HEK293T (cell line): ENCODE measurements at regions not wholly inside any gene's neighbourhood (a gene's known extent, or its start where the extent isn't known, plus 50 kb on each side); places are given as distances from the start of the nearest gene placed in this dataset.

Source experiments
- BHLHE40 ChIP-seq: fragments of 450-650 bp; IDR thresholded peaks from 2 replicates; pipeline ENCODE4 v1.6.1; 2016; ENCODE audit warnings: mild to moderate bottlenecking, moderate library complexity, borderline replicate concordance
- ELF4 ChIP-seq: fragments of 450-650 bp; IDR thresholded peaks from 2 replicates; pipeline ENCODE4 v1.6.1; 2017; ENCODE audit warnings: antibody characterized with exemption
- FOXA1 ChIP-seq: fragments of 450-650 bp; IDR thresholded peaks from 2 replicates; pipeline ENCODE4 v1.6.1; 2016; ENCODE audit warnings: mild to moderate bottlenecking
- FOXK2 ChIP-seq: fragments of 450-650 bp; IDR thresholded peaks from 2 replicates; pipeline ENCODE4 v1.6.1; 2016; ENCODE audit warnings: mild to moderate bottlenecking
- FOXM1 ChIP-seq: fragments of 450-650 bp; IDR thresholded peaks from 2 replicates; pipeline ENCODE4 v1.6.1; 2017; ENCODE audit warnings: mild to moderate bottlenecking, borderline replicate concordance
- L3MBTL2 ChIP-seq: fragments of 450-650 bp; conservative IDR thresholded peaks from 2 replicates; pipeline ENCODE4 v1.6.1; 2016; ENCODE audit warnings: mild to moderate bottlenecking
- SUZ12 ChIP-seq: fragments of 450-650 bp; IDR thresholded peaks from 2 replicates; pipeline ENCODE4 v1.6.1; 2016; ENCODE audit warnings: mild to moderate bottlenecking
- TARDBP ChIP-seq: fragments of 450-650 bp; IDR thresholded peaks from 2 replicates; pipeline ENCODE4 v1.6.1; 2016
- ZNF384 ChIP-seq: fragments of 450-650 bp; IDR thresholded peaks from 2 replicates; pipeline ENCODE4 v1.6.1; 2016
- TF ChIP-seq, protein P1 (sequence below): fragments of 450-650 bp; IDR thresholded peaks from 2 replicates; pipeline ENCODE4 v1.6.1; 2016

DNA sequence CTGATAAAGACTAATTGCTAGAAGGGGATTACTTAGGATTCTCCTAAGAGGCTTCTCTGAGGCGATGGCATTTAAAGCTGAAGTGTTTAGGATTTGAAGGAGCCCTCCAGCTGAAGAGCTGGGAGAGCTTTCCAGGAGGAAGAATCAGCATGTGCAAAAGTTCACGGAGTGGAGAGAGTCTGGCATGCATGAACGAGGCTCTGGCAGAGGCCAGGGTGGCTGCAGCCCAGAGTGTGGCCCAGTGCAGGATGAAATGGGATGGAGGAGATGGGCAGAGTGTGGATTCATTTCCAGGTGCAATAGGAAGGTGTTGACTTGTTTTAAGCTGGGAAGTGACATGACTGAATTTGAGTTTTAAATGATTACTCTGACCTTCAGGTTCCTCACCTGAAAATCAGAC, 249.0 kb upstream of the CCL2 start:
- TF ChIP-seq, protein P1, sequence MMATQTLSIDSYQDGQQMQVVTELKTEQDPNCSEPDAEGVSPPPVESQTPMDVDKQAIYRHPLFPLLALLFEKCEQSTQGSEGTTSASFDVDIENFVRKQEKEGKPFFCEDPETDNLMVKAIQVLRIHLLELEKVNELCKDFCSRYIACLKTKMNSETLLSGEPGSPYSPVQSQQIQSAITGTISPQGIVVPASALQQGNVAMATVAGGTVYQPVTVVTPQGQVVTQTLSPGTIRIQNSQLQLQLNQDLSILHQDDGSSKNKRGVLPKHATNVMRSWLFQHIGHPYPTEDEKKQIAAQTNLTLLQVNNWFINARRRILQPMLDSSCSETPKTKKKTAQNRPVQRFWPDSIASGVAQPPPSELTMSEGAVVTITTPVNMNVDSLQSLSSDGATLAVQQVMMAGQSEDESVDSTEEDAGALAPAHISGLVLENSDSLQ = no peak
- TF ChIP-seq TARDBP = no peak
- TF ChIP-seq FOXM1 = no peak
- TF ChIP-seq ZNF384 = no peak
- no peak for TF ChIP-seq FOXA1
- TF ChIP-seq ELF4 = no peak
- TF ChIP-seq SUZ12 = no peak
- TF ChIP-seq BHLHE40 = no peak
- TF ChIP-seq FOXK2 = no peak
- no peak for TF ChIP-seq L3MBTL2
